Stimulated activated CD4-positive, alpha-beta T cell treated with anti-CD3 and anti-CD28 coated beads, Interleukin-1b, Interleukin-23, amount 100 ng/mL, for 1 hour (primary cell): ENCODE measurements at regions not wholly inside any gene's neighbourhood (a gene's known extent, or its start where the extent isn't known, plus 50 kb on each side); places are given as distances from the start of the nearest gene placed in this dataset.
"Not testable (repeated sequence)": the region's sequence is repeated elsewhere in the genome, so short reads cannot be mapped to it uniquely, and the experiment has no call there.

Experiments
- DNase-seq, 2 donors: peaks; one replicate each; pipeline ENCODE4 v3.0.0-alpha.2; 2020; ENCODE audit warnings: low read depth in 2 of 2

DNA sequence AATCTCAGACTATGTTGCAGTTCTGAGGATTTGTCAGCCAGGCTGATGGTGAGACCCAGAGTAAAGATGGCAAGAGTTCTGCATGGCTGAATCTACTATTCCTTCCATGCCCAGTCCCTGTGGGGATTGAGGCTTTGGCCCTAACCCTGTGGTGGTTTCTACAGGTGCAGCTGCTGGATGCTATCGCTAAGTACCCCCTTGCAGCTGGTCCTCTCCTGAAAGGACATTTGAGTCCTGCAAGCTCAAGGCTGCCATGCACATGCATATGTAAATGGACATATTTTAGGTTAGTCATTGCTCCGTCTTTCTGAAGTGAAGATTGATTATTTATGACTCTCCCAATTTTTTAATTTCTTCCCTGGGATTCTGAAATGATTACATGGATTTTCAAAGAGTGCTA, 1122.2 kb upstream of the CELF2 start:
- DNase-seq = no peak

- DNase-seq = no peak
Observed at GRCh38 chr10:9895981-9896380, 1121.7 kb upstream of the CELF2 start.

- DNase-seq = no peak
Observed at GRCh38 chr10:9898633-9899395, 1118.9 kb upstream of the CELF2 start.

DNA sequence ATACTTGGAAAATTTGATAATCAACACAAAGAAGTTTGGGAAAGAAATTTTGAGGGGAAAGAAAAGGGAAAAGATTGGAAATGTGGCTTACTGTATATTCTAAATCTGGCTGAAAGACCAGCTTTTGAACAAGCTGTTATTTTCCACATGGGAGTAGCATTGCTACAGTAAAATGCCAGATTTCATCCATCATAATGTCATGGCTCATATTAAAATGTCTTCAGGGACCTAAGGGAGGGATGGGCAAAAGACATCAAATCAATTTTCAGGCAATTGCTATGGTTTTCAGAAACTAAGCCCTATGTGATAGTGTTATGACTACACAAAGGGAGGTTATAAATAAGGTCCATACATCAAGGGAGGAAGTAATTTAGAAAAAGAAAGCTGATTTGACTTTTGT, 1116.9 kb upstream of the CELF2 start:
- no peak for DNase-seq

DNA sequence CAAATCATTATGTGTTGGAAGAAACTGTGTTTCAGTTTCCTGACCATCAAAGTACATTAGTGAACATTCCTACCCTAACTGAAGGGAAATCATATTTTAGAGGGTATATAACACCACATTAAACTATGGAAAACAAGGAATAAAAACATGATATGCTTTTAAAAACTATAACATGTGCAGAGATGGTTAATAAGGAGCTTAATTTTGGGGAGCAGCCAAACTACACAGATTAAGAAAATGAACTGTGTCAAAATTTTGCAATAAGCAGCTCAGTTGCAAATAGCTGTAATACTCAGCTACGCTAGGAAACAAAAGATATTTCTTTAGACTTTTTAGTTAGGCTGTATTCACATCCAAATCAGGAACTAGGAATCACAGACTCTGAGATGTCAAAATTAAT, 1115.7 kb upstream of the CELF2 start:
- DNase-seq = no peak

DNA sequence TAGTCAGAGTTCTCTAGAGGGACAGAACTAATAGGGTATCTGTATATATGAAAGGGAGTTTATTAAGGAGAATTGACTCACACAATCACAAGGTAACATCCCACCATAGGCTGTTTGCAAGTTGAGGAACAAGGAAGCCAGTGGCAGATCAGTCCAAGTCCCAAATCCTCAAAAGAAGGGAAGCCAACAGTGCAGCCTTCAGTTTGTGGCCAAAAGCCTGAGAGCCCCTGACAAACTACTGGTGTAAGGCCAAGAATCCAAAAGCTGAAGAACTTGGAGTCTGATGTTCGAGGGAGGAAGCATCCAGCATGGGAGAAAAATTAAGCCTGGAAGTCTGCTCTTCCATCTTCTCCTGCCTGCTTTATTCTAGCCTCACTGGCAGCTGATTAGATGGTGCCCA, 1107.2 kb upstream of the CELF2 start:
- no peak for DNase-seq

- DNase-seq = no peak
Observed at GRCh38 chr10:9911488-9911887, 1106.2 kb upstream of the CELF2 start.

DNA sequence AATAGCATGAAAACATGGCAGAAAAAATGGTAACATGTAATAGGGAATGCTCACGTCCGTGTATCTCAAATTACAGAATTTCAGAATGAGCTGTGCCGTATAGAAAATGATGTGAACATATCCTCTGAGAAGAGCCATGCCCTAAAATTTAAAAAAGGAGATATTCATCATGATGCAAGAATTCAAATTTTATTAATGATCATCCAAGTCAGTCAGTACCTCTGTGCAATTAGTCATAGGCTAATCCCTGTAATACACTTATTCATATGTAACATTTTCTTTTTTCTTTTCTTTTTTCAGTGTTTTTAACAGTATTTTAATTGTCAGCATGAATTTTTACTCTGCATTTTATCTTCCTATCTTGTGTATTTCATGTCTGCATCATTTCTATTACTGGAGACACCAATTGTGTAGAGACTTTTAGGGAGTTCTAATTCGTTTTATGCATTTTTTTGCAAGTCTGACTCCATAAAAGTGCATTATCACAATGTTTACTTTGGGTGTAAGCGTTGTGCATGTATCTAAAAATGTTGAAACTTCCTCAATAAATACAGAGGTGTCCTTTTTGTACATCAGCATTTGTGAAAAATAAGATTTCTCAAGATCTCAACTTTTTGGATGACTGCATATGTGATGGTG, 1103.7 kb upstream of the CELF2 start:
- no peak for DNase-seq

DNA sequence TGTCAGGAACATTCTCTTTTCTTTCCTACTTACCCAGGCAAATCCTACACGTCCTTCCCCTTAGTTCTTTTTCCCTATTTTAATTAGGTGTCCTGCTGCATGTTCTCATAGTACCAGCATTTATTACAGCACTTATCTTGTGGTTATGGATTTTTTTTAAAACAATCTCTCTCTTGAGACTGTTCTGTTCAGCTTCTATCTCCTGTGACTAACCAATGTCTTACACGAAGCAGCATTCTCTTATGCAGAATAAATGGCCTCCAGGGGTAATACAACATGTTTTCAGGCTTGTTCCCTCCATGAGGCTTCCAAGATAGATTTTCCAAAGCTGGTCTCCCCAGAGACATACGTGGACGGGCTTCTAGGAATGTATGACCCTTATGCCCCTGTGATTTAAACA, 1096.1 kb upstream of the CELF2 start:
- DNase-seq = no peak

- DNase-seq = no peak
Observed at GRCh38 chr10:9922126-9922870, 1095.4 kb upstream of the CELF2 start.

DNA sequence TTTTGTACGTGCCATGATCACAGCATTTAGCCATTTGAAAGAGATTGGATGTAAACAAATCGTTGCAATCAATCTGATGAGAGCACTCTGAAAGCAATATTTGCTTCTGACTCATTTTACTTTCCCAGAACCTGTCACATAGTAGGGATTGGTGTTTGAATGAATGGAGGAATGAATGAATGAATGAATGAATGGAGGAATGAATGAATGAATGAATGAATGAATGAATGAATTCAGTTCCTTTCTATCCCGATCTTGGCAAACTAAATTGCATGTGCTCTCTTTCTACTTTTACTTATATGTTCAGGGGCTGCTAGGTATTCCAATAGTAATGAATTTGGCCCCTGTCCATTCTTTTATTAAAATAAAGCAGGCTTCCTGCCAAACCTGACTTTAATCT, 1091.7 kb upstream of the CELF2 start:
- DNase-seq = no peak

- DNase-seq = no peak
Observed at GRCh38 chr10:9926881-9927280, 1090.8 kb upstream of the CELF2 start.

DNA sequence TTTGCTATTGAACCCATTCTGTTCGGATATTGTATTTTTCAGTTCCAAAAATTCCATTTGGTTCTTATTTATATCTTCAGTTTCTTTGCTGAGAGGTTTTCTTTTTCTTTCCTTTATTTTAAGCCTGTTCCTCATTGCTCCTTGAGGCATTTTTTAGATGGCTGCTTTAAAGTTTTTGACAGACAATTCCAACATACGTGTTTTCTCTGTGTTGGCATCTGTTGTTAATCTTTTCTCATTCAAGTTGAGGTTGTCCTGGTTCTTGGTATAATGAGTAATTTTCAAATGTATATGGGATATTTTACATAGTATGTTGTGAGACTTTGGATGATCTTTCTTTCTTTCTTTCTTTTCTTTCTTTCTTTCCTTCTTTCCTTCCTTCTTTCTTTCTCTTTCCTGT, 1078.0 kb upstream of the CELF2 start:
- no peak for DNase-seq

DNA sequence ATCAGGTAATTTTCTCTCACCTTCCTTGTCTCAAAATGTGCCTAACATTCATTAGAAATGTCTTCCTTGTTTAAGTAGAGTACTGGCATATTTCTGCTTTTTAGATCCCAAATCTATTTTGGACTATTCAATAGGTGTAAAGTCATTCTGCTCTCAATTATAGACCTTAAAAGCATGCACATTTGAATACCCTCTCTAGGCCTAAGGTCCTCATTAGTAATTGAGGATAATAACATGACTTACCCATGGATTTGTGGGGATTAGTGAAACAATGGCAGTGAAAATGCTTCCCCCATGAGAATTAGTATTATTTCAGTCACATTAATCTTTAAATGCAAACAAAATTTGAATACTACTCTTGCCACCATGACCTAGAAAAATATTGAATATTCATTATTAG, 1073.0 kb upstream of the CELF2 start:
- DNase-seq = no peak

DNA sequence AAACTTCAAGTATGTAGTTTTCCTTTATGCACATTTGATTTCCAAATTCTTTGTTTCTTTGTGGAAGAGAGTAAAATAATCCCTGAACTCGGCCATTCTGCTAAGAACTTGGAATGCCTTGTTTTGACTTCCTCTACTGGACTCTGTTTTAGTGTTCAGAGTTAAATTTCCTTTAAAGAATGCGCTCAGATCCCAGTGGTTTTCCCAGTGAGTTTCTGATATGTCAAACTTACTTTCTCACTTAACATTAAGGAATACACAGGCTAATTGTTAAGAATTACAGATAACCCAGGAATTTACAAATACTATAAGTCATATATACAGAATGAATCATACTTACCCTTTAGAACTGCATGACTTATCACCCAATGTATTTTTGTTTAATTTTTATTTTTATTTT, 1067.6 kb upstream of the CELF2 start:
- DNase-seq = no peak

DNA sequence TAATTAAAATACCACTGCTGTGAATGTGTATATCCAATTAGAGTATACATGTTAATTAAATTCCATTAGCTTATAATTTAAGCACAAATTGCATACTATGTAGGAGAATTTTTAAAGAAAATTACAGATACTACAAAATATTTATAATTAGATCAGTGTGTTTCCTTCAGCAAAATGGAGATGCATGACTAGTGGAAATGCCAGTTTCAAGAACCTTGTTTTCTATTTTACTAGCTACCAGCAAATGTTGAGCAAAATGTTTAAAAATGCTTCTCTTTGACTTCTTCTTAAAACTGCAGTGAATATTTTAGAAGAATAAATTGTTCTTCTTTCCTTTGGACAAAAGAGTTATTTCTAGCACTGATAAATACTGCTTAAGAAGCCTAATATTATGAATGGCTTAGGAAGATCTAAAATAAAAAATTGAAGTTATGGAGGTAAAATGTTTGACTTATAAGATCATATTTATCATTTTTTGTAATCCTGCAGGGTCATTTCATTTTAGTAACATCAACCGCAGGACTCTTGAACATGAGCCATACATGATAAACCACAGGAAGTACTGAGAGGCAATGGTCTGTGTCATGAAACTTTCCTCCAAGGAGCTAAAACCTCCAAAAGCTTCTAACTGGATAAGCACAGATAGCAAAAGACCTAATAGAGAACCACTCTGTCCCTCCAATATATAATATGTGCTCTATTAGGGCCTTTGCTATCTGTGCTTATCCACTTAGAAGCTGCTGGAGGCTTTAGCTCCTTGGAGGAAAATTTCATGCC, 1066.0 kb upstream of the CELF2 start:
- DNase-seq = no peak

GRCh38 chr10:9957351-9957750, 1060.3 kb upstream of the CELF2 start:
- no peak for DNase-seq

GRCh38 chr10:9957876-9958275, 1059.8 kb upstream of the CELF2 start:
- not testable (repeated sequence) for DNase-seq

DNA sequence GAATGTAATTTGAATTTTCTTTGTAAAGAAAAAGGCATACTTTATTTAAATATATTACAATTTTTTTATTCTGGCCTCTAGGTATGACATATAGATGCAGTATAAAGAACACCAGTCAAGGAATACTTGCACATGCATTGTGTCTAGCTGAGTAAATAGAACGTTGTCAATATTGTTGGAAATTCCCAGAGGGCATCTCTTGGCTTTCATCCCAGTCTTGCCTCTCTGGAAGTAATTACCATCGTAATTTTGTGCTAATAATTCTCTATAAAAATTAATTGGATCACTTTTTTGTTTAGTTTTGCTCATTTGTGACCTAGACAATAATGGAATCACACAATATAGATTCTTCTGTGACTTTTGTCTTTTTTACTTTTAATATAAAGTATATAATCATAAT, 1052.3 kb upstream of the CELF2 start:
- no peak for DNase-seq

GRCh38 chr10:9986786-9987185, 1030.9 kb upstream of the CELF2 start:
- DNase-seq = no peak

- DNase-seq = no peak
Observed at GRCh38 chr10:9987197-9987596, 1030.5 kb upstream of the CELF2 start.

GRCh38 chr10:9992661-9993060, 1025.0 kb upstream of the CELF2 start:
- no peak for DNase-seq
